ENCODE measurements at regions not wholly inside any gene's neighbourhood (a gene's known extent, or its start where the extent isn't known, plus 50 kb on each side); places are given as distances from the start of the nearest gene placed in this dataset.

GRCh38 chr20:7708782-7709181 lies 231.5 kb downstream of the HAO1 start:
- TF ChIP-seq CTCF (conservative IDR thresholded peaks at IDR 0.05) (no peak), ZFX (IDR thresholded peaks at IDR 0.05) (no peak)
